ENCODE measurements at regions not wholly inside any gene's neighbourhood (a gene's known extent, or its start where the extent isn't known, plus 50 kb on each side); places are given as distances from the start of the nearest gene placed in this dataset.

- TF ChIP-seq AR (CRISPR knock-in tag; IDR thresholded peaks at IDR 0.05) (no peak), RELA (CRISPR knock-in tag; IDR thresholded peaks at IDR 0.05; ENCODE audit: borderline replicate concordance) (no peak), ESRRA (CRISPR knock-in tag; IDR thresholded peaks at IDR 0.05; ENCODE audit: borderline replicate concordance) (no peak), SOX15 (CRISPR knock-in tag; IDR thresholded peaks at IDR 0.05) (no peak), FOXK1 (CRISPR knock-in tag; IDR thresholded peaks at IDR 0.05) (no peak), RORB (CRISPR knock-in tag; IDR thresholded peaks at IDR 0.05) (no peak), ZNF232 (CRISPR knock-in tag; IDR thresholded peaks at IDR 0.05) (no peak)
These were observed 90.4 kb upstream of the RBMS1 start (continued) for GRCh38 chr2:160583813-160584537.

- no peak for ATAC-seq
- ChIA-PET POLR2A (no interaction called here), CTCF (no interaction called here)
- no peak overlapping the region for H3K27ac Mint-ChIP-seq
- H3K9me3 Mint-ChIP-seq: peaks cover 4% of the 10 kb centered on the region
- H3K27me3 Mint-ChIP-seq (ENCODE audit: low read depth): no peaks in the 10 kb centered on the region
- DNase-seq (ENCODE audit: low spot score): no peak
- peaks cover 45% of the 10 kb centered on the region for H3K4me1 Mint-ChIP-seq
- no peak for TF ChIP-seq PRDM15 (CRISPR knock-in tag; IDR thresholded peaks at IDR 0.05)
- no peak for TF ChIP-seq SMAD4 (CRISPR knock-in tag; IDR thresholded peaks at IDR 0.05)
- TF ChIP-seq SP1 (CRISPR knock-in tag; conservative IDR thresholded peaks at IDR 0.05): no peak
- no peak for TF ChIP-seq GRHL2 (CRISPR knock-in tag; IDR thresholded peaks at IDR 0.05; ENCODE audit: insufficient replicate concordance, severe bottlenecking)
- TF ChIP-seq CREB1 (CRISPR knock-in tag; IDR thresholded peaks at IDR 0.05): no peak
- TF ChIP-seq ZBTB43 (CRISPR knock-in tag; IDR thresholded peaks at IDR 0.05): no peak
- TF ChIP-seq ZNF263 (CRISPR knock-in tag; IDR thresholded peaks at IDR 0.05; ENCODE audit: low read depth): no peak
- no peak for TF ChIP-seq E2F4 (CRISPR knock-in tag; IDR thresholded peaks at IDR 0.05; ENCODE audit: borderline replicate concordance, low read depth)
- TF ChIP-seq ZNF671 (CRISPR knock-in tag; IDR thresholded peaks at IDR 0.05): no peak
- TF ChIP-seq E2F5 (CRISPR knock-in tag; IDR thresholded peaks at IDR 0.05): no peak
- no peak for TF ChIP-seq NFATC4 (CRISPR knock-in tag; IDR thresholded peaks at IDR 0.05)
- no peak for TF ChIP-seq ZBTB21 (CRISPR knock-in tag; IDR thresholded peaks at IDR 0.05; ENCODE audit: borderline replicate concordance)
- H3K36me3 Mint-ChIP-seq: peaks cover 3% of the 10 kb centered on the region; the same call in 1 of the 2 replicates
- H3K4me3 Mint-ChIP-seq: no peak overlapping the region
These were observed 91.4 kb upstream of the RBMS1 start for GRCh38 chr2:160584972-160585494.
